ENCODE measurements at regions not wholly inside any gene's neighbourhood (a gene's known extent, or its start where the extent isn't known, plus 50 kb on each side); places are given as distances from the start of the nearest gene placed in this dataset.
"Not testable (repeated sequence)": the region's sequence is repeated elsewhere in the genome, so short reads cannot be mapped to it uniquely, and the experiment has no call there.

DNA sequence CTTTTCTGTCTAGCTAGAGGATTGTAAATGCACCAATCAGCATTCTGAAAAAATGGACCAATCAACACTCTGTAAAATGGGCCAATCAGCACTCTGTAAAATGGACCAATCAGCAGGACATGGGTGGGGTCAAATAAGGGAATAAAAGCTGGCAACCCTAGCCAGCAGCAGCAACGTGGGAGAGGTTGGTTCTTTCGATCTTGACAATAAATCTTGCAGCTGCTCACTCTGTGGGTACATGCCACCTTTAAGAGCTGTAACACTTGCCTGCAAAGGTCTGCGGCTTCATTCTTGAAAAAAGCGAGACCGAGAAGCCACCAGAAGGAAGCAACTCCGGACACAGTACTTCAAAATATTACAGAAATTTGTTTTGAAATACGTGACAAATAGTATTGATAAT is 424.6 kb upstream of the CDH9 start:
- intact Hi-C loops (cut with DNase I; ENCODE audit: low total_unique reads) = no loop called here
- no peaks in the 10 kb centered on the region for H3K36me3 ChIP-seq
- H3K4me3 ChIP-seq = no peak overlapping the region
- H3K4me1 ChIP-seq = no peaks in the 10 kb centered on the region
- H3K9me3 ChIP-seq = no peaks in the 10 kb centered on the region
- H3K27ac ChIP-seq = no peak overlapping the region
- no peak for DNase-seq (ENCODE audit: low spot score in 2 of 2)
- TF ChIP-seq POLR2A (IDR thresholded peaks at IDR 0.05) (no peak), POLR2AphosphoS5 (IDR thresholded peaks at IDR 0.05) (no peak)
- TF ChIP-seq, protein P1, sequence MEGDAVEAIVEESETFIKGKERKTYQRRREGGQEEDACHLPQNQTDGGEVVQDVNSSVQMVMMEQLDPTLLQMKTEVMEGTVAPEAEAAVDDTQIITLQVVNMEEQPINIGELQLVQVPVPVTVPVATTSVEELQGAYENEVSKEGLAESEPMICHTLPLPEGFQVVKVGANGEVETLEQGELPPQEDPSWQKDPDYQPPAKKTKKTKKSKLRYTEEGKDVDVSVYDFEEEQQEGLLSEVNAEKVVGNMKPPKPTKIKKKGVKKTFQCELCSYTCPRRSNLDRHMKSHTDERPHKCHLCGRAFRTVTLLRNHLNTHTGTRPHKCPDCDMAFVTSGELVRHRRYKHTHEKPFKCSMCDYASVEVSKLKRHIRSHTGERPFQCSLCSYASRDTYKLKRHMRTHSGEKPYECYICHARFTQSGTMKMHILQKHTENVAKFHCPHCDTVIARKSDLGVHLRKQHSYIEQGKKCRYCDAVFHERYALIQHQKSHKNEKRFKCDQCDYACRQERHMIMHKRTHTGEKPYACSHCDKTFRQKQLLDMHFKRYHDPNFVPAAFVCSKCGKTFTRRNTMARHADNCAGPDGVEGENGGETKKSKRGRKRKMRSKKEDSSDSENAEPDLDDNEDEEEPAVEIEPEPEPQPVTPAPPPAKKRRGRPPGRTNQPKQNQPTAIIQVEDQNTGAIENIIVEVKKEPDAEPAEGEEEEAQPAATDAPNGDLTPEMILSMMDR (IDR thresholded peaks at IDR 0.05) = no peak
- no peaks in the 10 kb centered on the region for H3K27me3 ChIP-seq

DNA sequence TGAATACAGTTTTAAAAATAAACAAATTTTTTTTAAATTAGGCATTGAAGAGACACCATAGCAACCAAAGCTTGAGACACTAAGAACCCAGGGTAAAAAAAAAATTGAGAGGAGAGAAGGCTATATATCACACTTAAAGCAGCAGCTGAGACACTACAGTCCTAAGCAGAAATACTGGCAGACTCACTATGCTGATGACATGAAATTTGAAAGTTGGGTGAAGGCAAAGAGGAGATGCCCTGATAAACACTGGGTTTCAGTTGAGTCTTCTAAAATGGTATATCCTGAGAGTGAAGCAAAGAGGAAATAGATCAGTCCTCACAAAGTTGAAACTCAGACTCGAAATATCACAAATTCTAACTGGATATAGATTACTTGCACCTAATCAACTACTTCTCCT is 419.9 kb upstream of the CDH9 start:
- intact Hi-C loops (cut with DNase I; ENCODE audit: low total_unique reads) = no loop called here
- H3K27me3 ChIP-seq = no peaks in the 10 kb centered on the region
- TF ChIP-seq POLR2AphosphoS5 (IDR thresholded peaks at IDR 0.05) (no peak), POLR2A (IDR thresholded peaks at IDR 0.05) (no peak)
- TF ChIP-seq, protein P1 (IDR thresholded peaks at IDR 0.05) = no peak

DNA sequence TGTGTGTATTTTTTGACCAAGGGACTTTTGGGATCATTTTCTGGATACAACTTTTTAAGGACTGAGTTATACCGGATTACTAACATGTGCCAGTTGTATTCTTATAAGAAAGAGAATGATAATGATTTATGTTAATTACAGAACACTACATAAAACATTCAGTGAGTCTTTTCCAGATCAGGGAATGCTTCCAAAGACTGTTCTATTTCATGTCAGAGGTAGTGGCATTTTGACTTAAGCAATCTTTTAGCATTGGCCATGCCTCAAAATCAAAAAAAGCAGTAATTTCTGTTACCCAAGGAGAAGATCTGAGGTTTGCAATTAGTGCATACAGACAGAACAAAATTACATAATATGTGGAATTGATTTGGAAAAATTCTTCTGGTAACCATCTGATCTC is 413.0 kb upstream of the CDH9 start:
- Histone ChIP-seq H3K27ac (no peak overlapping the region), H3K4me1 (no peaks in the 10 kb centered on the region), H3K27me3 (no peaks in the 10 kb centered on the region), H3K9me3 (no peaks in the 10 kb centered on the region), H3K36me3 (no peaks in the 10 kb centered on the region), H3K4me3 (no peak overlapping the region)
- intact Hi-C loops (cut with DNase I; ENCODE audit: low total_unique reads) = no loop called here
- TF ChIP-seq POLR2A (IDR thresholded peaks at IDR 0.05) (no peak), POLR2AphosphoS5 (IDR thresholded peaks at IDR 0.05) (no peak)
- TF ChIP-seq, protein P1 (IDR thresholded peaks at IDR 0.05) = no peak
- DNase-seq (ENCODE audit: low spot score in 2 of 2) = no peak

More for the DNA sequence above, 419.9 kb upstream of the CDH9 start:
- Histone ChIP-seq H3K27ac (no peak overlapping the region), H3K4me1 (no peaks in the 10 kb centered on the region), H3K9me3 (no peaks in the 10 kb centered on the region), H3K36me3 (no peaks in the 10 kb centered on the region), H3K4me3 (no peak overlapping the region)
- no peak for DNase-seq (ENCODE audit: low spot score in 2 of 2)

DNA sequence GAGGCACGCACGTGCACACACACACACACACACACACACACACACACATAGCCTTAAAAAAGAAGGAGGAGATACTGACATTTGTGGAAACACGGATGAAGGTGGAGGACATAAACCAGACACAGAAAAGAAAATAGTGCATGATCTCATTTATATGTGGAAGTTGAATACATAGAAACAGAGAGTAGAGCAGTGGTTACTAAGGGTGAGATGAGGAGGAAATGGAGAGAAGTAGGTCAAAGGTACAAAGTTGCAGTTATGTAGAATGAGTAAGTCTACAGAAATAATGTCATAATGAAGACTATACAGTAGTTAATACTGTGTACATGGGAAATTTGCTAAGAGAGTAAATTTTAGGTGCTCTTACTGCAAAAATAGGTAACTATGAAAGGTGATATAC is 412.2 kb upstream of the CDH9 start:
- Histone ChIP-seq H3K27me3 (no peaks in the 10 kb centered on the region), H3K4me1 (no peaks in the 10 kb centered on the region), H3K36me3 (no peaks in the 10 kb centered on the region), H3K9me3 (no peaks in the 10 kb centered on the region), H3K4me3 (no peak overlapping the region), H3K27ac (no peak overlapping the region)
- intact Hi-C loops (cut with DNase I; ENCODE audit: low total_unique reads) = no loop called here
- TF ChIP-seq POLR2AphosphoS5 (IDR thresholded peaks at IDR 0.05) (no peak), POLR2A (IDR thresholded peaks at IDR 0.05) (no peak)
- TF ChIP-seq, protein P1 (IDR thresholded peaks at IDR 0.05) = no peak
- no peak for DNase-seq (ENCODE audit: low spot score in 2 of 2)

DNA sequence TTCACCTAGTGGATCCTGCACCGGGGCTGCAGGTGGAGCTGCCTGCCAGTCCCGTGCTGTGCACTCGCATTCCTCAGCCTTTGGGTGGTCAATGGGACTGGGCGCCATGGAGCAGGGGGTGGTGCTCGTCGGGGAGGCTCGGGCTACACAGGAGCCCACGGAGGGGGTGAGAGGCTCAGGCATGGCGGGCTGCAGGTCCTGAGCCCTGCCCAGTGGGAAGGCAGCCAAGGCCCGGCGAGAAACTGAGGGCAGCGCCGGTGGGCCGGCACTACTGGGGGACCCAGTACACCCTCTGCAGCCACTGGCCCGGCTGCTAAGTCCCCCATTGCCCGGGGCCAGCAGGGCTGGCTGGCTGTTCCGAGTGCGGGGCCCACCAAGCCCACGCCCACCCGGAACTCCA is 401.0 kb upstream of the CDH9 start:
- H3K27me3 ChIP-seq; H3K9me3 ChIP-seq; H3K4me3 ChIP-seq; H3K36me3 ChIP-seq; intact Hi-C loops (cut with DNase I; ENCODE audit: low total_unique reads); H3K27ac ChIP-seq; DNase-seq (ENCODE audit: low spot score in 2 of 2); H3K4me1 ChIP-seq: not testable (repeated sequence)

DNA sequence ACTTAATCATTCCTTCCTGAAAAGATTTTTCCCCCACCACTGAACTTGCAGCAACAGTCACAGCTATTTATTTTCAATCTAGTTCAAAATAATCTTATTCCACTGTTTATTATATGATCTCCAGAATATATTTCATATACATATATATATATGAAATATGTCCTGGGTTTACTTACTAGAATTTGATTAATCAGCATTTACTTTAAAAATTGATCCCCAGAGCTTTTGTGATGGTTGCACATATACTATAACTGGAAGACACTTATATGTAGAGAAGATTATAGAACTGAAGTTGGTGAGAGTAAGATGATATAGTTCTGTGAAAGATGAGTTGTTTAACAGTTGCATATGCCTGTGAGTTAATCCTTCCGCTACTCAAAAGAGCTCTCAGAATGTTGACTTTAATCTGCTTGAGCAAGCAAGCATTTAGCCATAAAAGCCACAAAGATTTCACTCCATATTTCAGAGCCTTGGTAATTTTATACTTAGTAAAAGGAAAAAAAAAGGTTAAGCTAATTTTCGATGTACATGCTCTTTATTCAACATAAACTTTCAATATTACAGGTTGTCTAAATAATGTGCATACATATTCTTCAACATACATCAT is 399.3 kb upstream of the CDH9 start:
- Histone ChIP-seq H3K4me1 (no peaks in the 10 kb centered on the region), H3K4me3 (no peak overlapping the region), H3K9me3 (peaks cover 0 to 3% of the 10 kb centered on the region in 2 donors), H3K27me3 (no peaks in the 10 kb centered on the region), H3K36me3 (no peaks in the 10 kb centered on the region), H3K27ac (no peak overlapping the region)
- no peak for DNase-seq (ENCODE audit: low spot score in 2 of 2)
- TF ChIP-seq POLR2AphosphoS5 (IDR thresholded peaks at IDR 0.05) = no peak
- no peak for TF ChIP-seq POLR2A (IDR thresholded peaks at IDR 0.05)
- intact Hi-C loops (cut with DNase I; ENCODE audit: low total_unique reads) = no loop called here
